NAMALWA (cell line): ENCODE measurements at regions not wholly inside any gene's neighbourhood (a gene's known extent, or its start where the extent isn't known, plus 50 kb on each side); places are given as distances from the start of the nearest gene placed in this dataset.
"Not testable (repeated sequence)": the region's sequence is repeated elsewhere in the genome, so short reads cannot be mapped to it uniquely, and the experiment has no call there.

Source experiments
- DNase-seq: peaks from one replicate; pipeline ENCODE4 v3.0.0-alpha.2; 2015; ENCODE audit warnings: low spot score

GRCh38 chr13:44704811-44705210 is 128.7 kb upstream of the TSC22D1 start:
- DNase-seq: not testable (repeated sequence)

DNA sequence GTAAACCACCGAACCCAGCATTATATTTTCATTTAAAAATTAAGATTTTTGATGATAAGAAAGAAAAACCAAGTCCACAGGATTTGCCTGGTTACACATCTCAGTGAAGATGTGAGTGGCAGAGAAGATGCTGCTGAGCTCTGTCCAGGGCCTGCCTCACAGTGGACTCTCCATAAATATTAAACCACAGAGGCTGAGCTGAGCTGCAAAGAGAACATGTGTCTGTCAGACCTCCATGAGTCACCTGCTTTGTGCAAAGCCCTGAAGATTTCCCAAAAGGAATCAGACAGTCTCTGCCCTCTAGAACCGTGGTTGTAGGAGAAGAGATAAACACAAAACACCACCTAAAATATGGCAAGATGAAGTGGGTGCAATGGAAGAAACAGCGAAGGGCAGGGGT is 127.2 kb upstream of the TSC22D1 start:
- DNase-seq: no peak

GRCh38 chr13:44698066-44698465 is 121.9 kb upstream of the TSC22D1 start:
- DNase-seq: no peak

DNA sequence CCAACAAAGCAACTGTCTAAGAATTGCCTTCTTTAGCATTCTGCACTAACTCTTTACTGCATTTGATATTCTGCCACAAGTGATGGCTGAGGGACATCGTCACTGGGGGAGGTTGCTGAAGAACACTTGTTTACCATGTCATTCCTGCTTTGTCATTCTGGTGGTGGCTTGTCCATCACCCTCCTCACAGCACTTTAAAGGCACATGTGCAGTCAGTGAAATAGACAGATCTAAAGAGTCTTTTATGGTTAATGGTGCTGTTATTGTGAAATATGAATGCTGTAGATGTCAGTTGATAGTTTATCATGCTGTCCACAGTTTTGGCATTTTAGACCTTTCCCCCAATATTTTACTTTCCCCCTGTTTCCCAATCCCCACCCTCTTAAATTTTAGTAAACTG is 120.9 kb upstream of the TSC22D1 start:
- no peak for DNase-seq

DNA sequence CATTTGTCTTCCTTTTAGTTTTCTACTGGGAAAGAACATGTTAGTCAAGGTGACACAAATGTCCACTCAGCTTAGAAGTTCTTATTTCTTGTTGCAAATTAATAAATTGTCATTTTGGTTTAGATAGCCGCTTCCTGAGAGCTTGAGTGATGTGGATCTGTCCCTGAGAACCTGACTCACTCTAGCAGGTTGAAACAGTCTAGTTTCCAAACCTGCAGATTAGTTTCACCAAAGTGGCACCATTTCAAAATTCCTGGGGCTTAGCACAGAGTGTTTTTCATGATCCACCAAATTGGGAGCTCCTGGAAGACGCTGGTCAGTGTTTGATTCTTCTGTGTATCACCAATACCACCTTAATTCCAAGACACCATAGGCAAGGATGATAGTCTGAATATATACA is 119.4 kb upstream of the TSC22D1 start:
- no peak for DNase-seq

GRCh38 chr13:44694842-44695241 is 118.7 kb upstream of the TSC22D1 start:
- DNase-seq: no peak

DNA sequence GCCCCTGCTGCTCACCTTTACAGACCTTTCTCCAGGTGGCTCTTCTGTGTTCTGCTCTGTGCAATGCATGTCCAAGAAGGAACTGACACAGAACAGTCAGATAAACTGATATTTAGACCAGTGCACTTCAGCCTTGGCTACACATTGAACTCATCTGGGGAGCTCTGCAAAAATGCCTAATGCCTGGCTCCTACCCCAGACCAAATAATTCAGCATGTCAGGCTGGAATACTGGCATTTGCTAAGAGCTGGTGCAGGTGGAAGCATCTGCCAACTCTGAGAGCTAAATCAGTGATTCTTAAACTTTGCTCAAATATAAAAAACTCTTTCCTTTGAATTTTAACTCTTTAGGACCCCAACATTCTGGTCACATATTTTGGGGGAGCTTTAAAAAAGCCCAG is 118.2 kb upstream of the TSC22D1 start:
- DNase-seq: no peak

- DNase-seq: no peak
Observed at GRCh38 chr13:44693156-44693764, 117.1 kb upstream of the TSC22D1 start.

GRCh38 chr13:44692173-44692713 is 116.1 kb upstream of the TSC22D1 start:
- DNase-seq: peak; percentile 58

DNA sequence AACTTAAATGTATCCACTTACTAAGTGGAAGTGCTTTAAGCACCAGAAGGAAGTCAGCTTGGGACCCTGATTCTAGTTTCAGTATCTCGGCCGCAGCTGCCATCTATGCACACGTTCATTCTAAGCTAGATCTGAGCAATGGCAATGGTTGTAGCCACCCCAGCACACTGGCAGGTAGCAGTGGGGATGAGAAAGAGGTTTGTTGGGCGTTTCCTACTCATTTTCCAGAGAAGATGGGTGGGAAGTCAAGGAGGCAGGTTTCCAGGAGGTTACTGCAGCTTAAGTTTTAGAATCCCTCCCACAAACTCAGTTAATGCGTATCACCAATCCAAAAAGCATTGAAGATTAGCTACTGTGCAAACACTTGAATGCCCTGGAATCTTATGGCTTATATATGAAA is 114.2 kb upstream of the TSC22D1 start:
- DNase-seq: no peak

GRCh38 chr13:44688652-44689051 is 112.5 kb upstream of the TSC22D1 start:
- DNase-seq: no peak

DNA sequence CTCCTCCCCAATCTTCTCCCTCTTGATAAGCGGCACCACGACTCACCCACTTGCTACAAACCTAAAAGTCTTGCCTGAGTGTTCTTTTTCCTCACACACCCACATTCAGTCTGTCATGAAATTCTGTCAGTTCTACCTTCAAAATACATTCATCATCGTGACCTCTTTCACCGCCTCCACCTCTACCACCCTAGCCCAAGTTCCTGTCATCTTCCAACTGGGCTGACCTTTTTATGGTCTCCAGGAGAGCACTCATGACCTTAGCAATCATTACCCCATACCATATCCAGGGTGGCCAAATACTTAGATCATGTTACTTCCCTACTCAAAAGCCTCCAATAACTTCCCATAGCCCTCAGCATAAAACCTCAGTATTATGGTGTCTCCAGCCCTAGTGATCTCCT is 110.4 kb upstream of the TSC22D1 start:
- DNase-seq: no peak

GRCh38 chr13:44685641-44686040 is 109.5 kb upstream of the TSC22D1 start:
- DNase-seq: no peak

- not testable (repeated sequence) for DNase-seq
Observed at GRCh38 chr13:44682416-44682815, 106.3 kb upstream of the TSC22D1 start.

- no peak for DNase-seq
Observed at GRCh38 chr13:44680746-44681355, 104.7 kb upstream of the TSC22D1 start.

- no peak for DNase-seq
Observed at GRCh38 chr13:44679597-44679996, 103.5 kb upstream of the TSC22D1 start.

DNA sequence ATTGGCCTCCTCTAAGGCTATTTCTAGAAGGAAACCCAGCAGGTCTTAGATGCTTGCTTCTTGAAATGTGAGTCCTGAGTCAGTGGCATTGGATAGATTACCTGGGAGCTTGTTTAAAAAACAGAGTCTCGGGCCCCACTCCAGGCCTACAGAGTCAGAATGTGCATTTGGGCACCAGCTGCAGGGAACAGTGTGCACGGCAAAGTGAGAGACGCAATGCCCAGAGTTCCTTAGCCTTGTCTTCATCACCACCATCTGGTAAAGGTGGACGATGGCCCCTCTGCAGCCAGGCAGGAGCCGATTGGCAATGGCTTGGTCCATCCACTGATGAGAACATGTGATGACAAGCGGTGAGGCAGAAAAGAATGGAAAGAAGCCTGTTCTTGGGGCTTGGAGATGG is 102.1 kb upstream of the TSC22D1 start:
- DNase-seq: no peak

DNA sequence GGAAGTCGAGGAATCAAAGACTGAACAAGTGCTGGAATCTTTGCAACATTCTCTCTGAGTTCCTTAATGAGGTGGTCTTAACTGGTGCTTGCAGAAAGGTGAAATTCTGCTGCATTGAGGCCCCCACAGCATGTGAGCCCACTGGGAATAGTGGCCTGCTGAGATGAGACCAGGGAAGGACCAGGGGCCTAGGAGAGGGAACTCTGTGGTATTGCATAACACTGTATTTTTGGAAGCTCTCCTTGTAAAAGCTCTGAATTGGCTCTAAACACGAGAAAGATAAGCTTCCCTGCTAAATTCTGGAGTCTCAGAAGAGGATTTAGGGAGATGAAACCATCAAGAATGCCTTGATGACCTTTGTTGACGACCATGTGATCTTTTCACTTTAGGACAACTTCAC is 100.4 kb upstream of the TSC22D1 start:
- DNase-seq: no peak

- no peak for DNase-seq
Observed at GRCh38 chr13:44669534-44669933, 93.4 kb upstream of the TSC22D1 start.

DNA sequence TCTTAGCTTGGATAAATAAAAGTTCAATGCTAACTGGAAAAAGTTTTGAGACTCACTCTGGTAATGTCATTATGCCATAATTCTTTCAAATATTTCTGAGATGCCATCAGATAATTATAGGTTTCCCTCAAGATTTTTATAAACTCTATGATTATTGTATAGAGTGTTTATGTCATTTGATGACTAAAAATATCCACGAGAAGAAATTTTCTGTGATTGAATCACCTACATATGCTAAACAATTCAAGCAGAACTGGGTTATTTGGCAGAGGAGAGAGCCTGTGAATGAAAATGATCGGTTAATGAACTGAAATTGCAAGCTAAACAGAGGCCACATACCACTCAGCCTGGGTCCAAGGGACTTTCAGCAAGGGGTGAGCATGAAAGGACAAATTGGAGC is 92.6 kb upstream of the TSC22D1 start:
- no peak for DNase-seq

GRCh38 chr13:44667943-44668342 is 91.8 kb upstream of the TSC22D1 start:
- no peak for DNase-seq

- not testable (repeated sequence) for DNase-seq
Observed at GRCh38 chr13:44666538-44666937, 90.4 kb upstream of the TSC22D1 start.

- DNase-seq: no peak
Observed at GRCh38 chr13:44664308-44664707, 88.2 kb upstream of the TSC22D1 start.

DNA sequence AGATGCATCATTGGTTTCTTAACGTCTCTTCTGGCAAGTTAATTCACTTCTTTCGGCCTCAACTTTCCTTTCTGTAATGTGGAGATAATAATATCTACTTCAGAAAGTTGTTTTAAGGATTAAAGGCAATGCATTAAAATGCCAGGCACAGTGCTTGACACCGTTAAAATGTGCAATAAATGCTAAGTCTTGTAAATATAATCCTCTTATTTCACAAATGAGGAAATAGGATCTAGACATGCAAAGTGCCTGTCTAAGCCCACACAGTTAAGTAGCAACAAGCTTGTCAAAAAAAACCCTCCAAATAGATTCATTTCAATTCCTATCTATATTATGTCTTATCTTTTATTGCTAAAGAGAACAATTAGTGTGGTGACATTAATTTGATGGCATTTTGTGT is 86.4 kb upstream of the TSC22D1 start:
- DNase-seq: no peak
